Astrocyte (in vitro differentiated cells and primary cell): ENCODE measurements at regions not wholly inside any gene's neighbourhood (a gene's known extent, or its start where the extent isn't known, plus 50 kb on each side); places are given as distances from the start of the nearest gene placed in this dataset.

Experiments
- DNase-seq: peaks from one replicate; pipeline ENCODE4 v3.0.0-alpha.2; 2010; ENCODE audit warnings: low read depth
- FAIRE-seq: peaks from 2 replicates; lab custom pipeline; 2011; peaks lifted over from hg19 to GRCh38; lab: Jason Lieb, UNC
- H2AFZ ChIP-seq: 2 replicates; pipeline ENCODE4 v1.6.0; 2012; ENCODE audit warnings: low read depth, low read length, inconsistent platforms
- H3K27ac ChIP-seq: 2 replicates; pipeline ENCODE4 v1.5.1; 2011; ENCODE audit warnings: low read depth, low read length, inconsistent platforms
- H3K27me3 ChIP-seq: 2 replicates; pipeline ENCODE4 v1.6.0; 2011; ENCODE audit warnings: low read length, inconsistent platforms; ENCODE audit not compliant: insufficient read depth
- H3K36me3 ChIP-seq: 2 replicates; pipeline ENCODE4 v1.5.1; 2011; ENCODE audit warnings: low read length, inconsistent platforms; ENCODE audit not compliant: insufficient read depth
- H3K4me1 ChIP-seq: 2 replicates; pipeline ENCODE4 v1.5.1; 2011; ENCODE audit warnings: low read length, inconsistent platforms; ENCODE audit not compliant: insufficient read depth
- H3K4me2 ChIP-seq: 2 replicates; pipeline ENCODE4 v1.6.0; 2012; ENCODE audit warnings: low read length, inconsistent platforms
- H3K4me3 ChIP-seq: 2 replicates; pipeline ENCODE4 v1.5.1; 2011; ENCODE audit warnings: low read depth, mild to moderate bottlenecking, low read length, inconsistent platforms; ENCODE audit not compliant: insufficient read depth
- H3K79me2 ChIP-seq: 2 replicates; pipeline ENCODE4 v1.6.0; 2012; ENCODE audit warnings: mild to moderate bottlenecking, low read length, inconsistent platforms; ENCODE audit not compliant: insufficient read depth
- H3K9ac ChIP-seq: 2 replicates; pipeline ENCODE4 v1.6.0; 2012; ENCODE audit warnings: mild to moderate bottlenecking, low read length, inconsistent platforms
- H3K9me3 ChIP-seq: 2 replicates; pipeline ENCODE4 v1.5.1; 2012; ENCODE audit warnings: low read depth, mild to moderate bottlenecking, low read length, inconsistent platforms; ENCODE audit not compliant: insufficient read depth
- H4K20me1 ChIP-seq: 2 replicates; pipeline ENCODE4 v1.6.0; 2012; ENCODE audit warnings: low read length, inconsistent platforms; ENCODE audit not compliant: insufficient read depth
- H3K27ac Mint-ChIP-seq: one replicate; pipeline ENCODE4 v1.8.0; 2021; ENCODE audit warnings: mild to moderate bottlenecking, mixed read lengths; ENCODE audit not compliant: unreplicated experiment
- H3K27me3 Mint-ChIP-seq: one replicate; pipeline ENCODE4 v1.8.0; 2021; ENCODE audit warnings: low read depth, mixed read lengths; ENCODE audit not compliant: unreplicated experiment
- H3K36me3 Mint-ChIP-seq: one replicate; pipeline ENCODE4 v1.8.0; 2021; ENCODE audit warnings: low read depth, mixed read lengths; ENCODE audit not compliant: unreplicated experiment
- H3K4me1 Mint-ChIP-seq: one replicate; pipeline ENCODE4 v1.8.0; 2021; ENCODE audit warnings: low read depth, mixed read lengths; ENCODE audit not compliant: unreplicated experiment
- H3K4me3 Mint-ChIP-seq: one replicate; pipeline ENCODE4 v1.8.0; 2021; ENCODE audit warnings: mild to moderate bottlenecking, moderate library complexity, mixed read lengths; ENCODE audit not compliant: unreplicated experiment
- H3K9me3 Mint-ChIP-seq: one replicate; pipeline ENCODE4 v1.8.0; 2021; ENCODE audit warnings: mild to moderate bottlenecking, mixed read lengths; ENCODE audit not compliant: unreplicated experiment
- EZH2 ChIP-seq: IDR thresholded peaks from 2 replicates; pipeline ENCODE4 v1.6.1; 2012; ENCODE audit warnings: mild to moderate bottlenecking, low read length, inconsistent platforms; ENCODE audit not compliant: insufficient read depth
- TF ChIP-seq, protein P1 (sequence below): IDR thresholded peaks from 2 replicates; pipeline ENCODE4 v1.5.1; 2011; ENCODE audit warnings: low read depth, mild to moderate bottlenecking, inconsistent platforms, low read length, moderate library complexity; ENCODE audit not compliant: insufficient read depth

- TF ChIP-seq, protein P1, sequence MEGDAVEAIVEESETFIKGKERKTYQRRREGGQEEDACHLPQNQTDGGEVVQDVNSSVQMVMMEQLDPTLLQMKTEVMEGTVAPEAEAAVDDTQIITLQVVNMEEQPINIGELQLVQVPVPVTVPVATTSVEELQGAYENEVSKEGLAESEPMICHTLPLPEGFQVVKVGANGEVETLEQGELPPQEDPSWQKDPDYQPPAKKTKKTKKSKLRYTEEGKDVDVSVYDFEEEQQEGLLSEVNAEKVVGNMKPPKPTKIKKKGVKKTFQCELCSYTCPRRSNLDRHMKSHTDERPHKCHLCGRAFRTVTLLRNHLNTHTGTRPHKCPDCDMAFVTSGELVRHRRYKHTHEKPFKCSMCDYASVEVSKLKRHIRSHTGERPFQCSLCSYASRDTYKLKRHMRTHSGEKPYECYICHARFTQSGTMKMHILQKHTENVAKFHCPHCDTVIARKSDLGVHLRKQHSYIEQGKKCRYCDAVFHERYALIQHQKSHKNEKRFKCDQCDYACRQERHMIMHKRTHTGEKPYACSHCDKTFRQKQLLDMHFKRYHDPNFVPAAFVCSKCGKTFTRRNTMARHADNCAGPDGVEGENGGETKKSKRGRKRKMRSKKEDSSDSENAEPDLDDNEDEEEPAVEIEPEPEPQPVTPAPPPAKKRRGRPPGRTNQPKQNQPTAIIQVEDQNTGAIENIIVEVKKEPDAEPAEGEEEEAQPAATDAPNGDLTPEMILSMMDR: no peak
- no peak for TF ChIP-seq EZH2
- Mint-ChIP-seq H3K9me3 (no peaks in the 10 kb centered on the region), H3K27ac (no peak overlapping the region), H3K4me3 (no peak overlapping the region), H3K4me1 (peaks cover 2% of the 10 kb centered on the region), H3K27me3 (no peaks in the 10 kb centered on the region), H3K36me3 (no peaks in the 10 kb centered on the region)
- H3K79me2 ChIP-seq: no peaks in the 10 kb centered on the region
- no peak overlapping the region for H3K4me2 ChIP-seq
- H3K27ac ChIP-seq: no peak overlapping the region
- H3K9ac ChIP-seq: no peak overlapping the region
- no peaks in the 10 kb centered on the region for H4K20me1 ChIP-seq
- no peaks in the 10 kb centered on the region for H3K9me3 ChIP-seq
- H2AFZ ChIP-seq: no peak overlapping the region
- FAIRE-seq: no peak
- no peaks in the 10 kb centered on the region for H3K27me3 ChIP-seq
- H3K4me1 ChIP-seq: no peaks in the 10 kb centered on the region
- H3K4me3 ChIP-seq: no peak overlapping the region
- no peak for DNase-seq
- H3K36me3 ChIP-seq: no peaks in the 10 kb centered on the region
Observed at GRCh38 chr5:118195211-118195610, 793.1 kb downstream of the DTWD2 start.

- Histone ChIP-seq H3K36me3 (no peaks in the 10 kb centered on the region), H2AFZ (no peak overlapping the region), H3K9me3 (no peaks in the 10 kb centered on the region), H3K9ac (no peak overlapping the region), H4K20me1 (no peaks in the 10 kb centered on the region), H3K79me2 (no peaks in the 10 kb centered on the region), H3K4me2 (no peak overlapping the region), H3K27me3 (no peaks in the 10 kb centered on the region), H3K4me1 (no peaks in the 10 kb centered on the region), H3K27ac (no peak overlapping the region), H3K4me3 (no peak overlapping the region)
- H3K27me3 Mint-ChIP-seq: no peaks in the 10 kb centered on the region
- DNase-seq (peak; percentile 10), FAIRE-seq (no peak)
- TF ChIP-seq, protein P1: no peak
- no peak for TF ChIP-seq EZH2
- no peaks in the 10 kb centered on the region for H3K4me1 Mint-ChIP-seq
- no peak overlapping the region for H3K4me3 Mint-ChIP-seq
- no peaks in the 10 kb centered on the region for H3K36me3 Mint-ChIP-seq
- H3K9me3 Mint-ChIP-seq: no peaks in the 10 kb centered on the region
- no peak overlapping the region for H3K27ac Mint-ChIP-seq
Observed at GRCh38 chr5:118193194-118193905, 795.0 kb downstream of the DTWD2 start.

GRCh38 chr5:118185018-118185417, 803.3 kb downstream of the DTWD2 start:
- Mint-ChIP-seq H3K4me1 (no peaks in the 10 kb centered on the region), H3K36me3 (no peaks in the 10 kb centered on the region), H3K9me3 (peaks cover 2% of the 10 kb centered on the region), H3K27me3 (no peaks in the 10 kb centered on the region), H3K27ac (no peak overlapping the region), H3K4me3 (no peak overlapping the region)
- no peak overlapping the region for H2AFZ ChIP-seq
- H3K9ac ChIP-seq: no peak overlapping the region
- FAIRE-seq (no peak), DNase-seq (peak; percentile 0)
- no peaks in the 10 kb centered on the region for H3K27me3 ChIP-seq
- H3K36me3 ChIP-seq: no peaks in the 10 kb centered on the region
- no peak overlapping the region for H3K4me2 ChIP-seq
- H3K4me3 ChIP-seq: no peak overlapping the region
- H3K79me2 ChIP-seq: no peaks in the 10 kb centered on the region
- TF ChIP-seq EZH2: no peak
- TF ChIP-seq, protein P1: no peak
- no peaks in the 10 kb centered on the region for H3K4me1 ChIP-seq
- H4K20me1 ChIP-seq: no peaks in the 10 kb centered on the region
- H3K9me3 ChIP-seq: no peaks in the 10 kb centered on the region
- H3K27ac ChIP-seq: no peak overlapping the region
